IMR-90 (cell line): ENCODE measurements at regions not wholly inside any gene's neighbourhood (a gene's known extent, or its start where the extent isn't known, plus 50 kb on each side); places are given as distances from the start of the nearest gene placed in this dataset.

Experiments
- ATAC-seq: fragments of 200-7000 bp; cut with Tn5 transposase; 2 replicates; pipeline ENCODE4 v1.9.1; 2020; ENCODE audit warnings: low read depth, mild to moderate bottlenecking, moderate library complexity
- BruUV-seq: library from RNA; stranded (reverse); fragments of 400-500 nt; replicated peaks from 2 replicates; lab custom pipeline; 2021; lab: Mats Ljungman, UMichigan
- CTCF ChIA-PET: fragments of 300-600 bp; formaldehyde crosslinking; extraction: SDS; loops from one replicate; lab custom pipeline; 2021; ENCODE audit warnings: antibody characterized with exemption; lab: Yijun Ruan, JAX
- POLR2A ChIA-PET: fragments of 300-600 bp; sonication (Branson Sonifier 250); formaldehyde crosslinking; loops from one replicate; lab custom pipeline; 2022; ENCODE audit warnings: antibody characterized with exemption; ENCODE audit not compliant: unreplicated experiment; lab: Charles Lee
- DNase-seq: peaks from one replicate; pipeline ENCODE4 v3.0.0; 2013
- H2AFZ ChIP-seq: replicated peaks from 2 replicates; pipeline ENCODE3; 2013; ENCODE audit warnings: low read length, mild to moderate bottlenecking; ENCODE audit not compliant: poor library complexity
- H2AK5ac ChIP-seq: 2 replicates; pipeline ENCODE4 v1.6.1; 2013; ENCODE audit warnings: low read depth, low read length, inconsistent platforms
- H2AK9ac ChIP-seq: replicated peaks from 2 replicates; pipeline ENCODE3; 2013; ENCODE audit warnings: mild to moderate bottlenecking, low read depth, low read length, moderate library complexity; ENCODE audit not compliant: poor library complexity
- H2BK120ac ChIP-seq: 2 replicates; pipeline ENCODE4 v1.6.1; 2013; ENCODE audit warnings: low read depth, low read length, inconsistent platforms
- H2BK15ac ChIP-seq: 3 replicates; pipeline ENCODE4 v1.6.1; 2013; ENCODE audit warnings: low read depth, low read length, inconsistent platforms
- H2BK20ac ChIP-seq: 2 replicates; pipeline ENCODE4 v1.6.1; 2013; ENCODE audit warnings: low read depth, mild to moderate bottlenecking, inconsistent platforms, low read length, moderate library complexity
- H2BK5ac ChIP-seq: 2 replicates; pipeline ENCODE4 v1.6.1; 2013; ENCODE audit warnings: mild to moderate bottlenecking, low read depth, low read length, inconsistent platforms; ENCODE audit not compliant: poor library complexity, severe bottlenecking
- H3K14ac ChIP-seq: replicated peaks from 2 replicates; pipeline ENCODE4 v1.6.1; 2013; ENCODE audit warnings: low read depth, low read length, inconsistent platforms
- H3K18ac ChIP-seq: 2 replicates; pipeline ENCODE4 v1.6.1; 2013; ENCODE audit warnings: low read depth, low read length, control low read depth
- H3K23ac ChIP-seq: 2 replicates; pipeline ENCODE4 v1.6.1; 2013; ENCODE audit warnings: low read depth, low read length, inconsistent platforms
- H3K27ac ChIP-seq: 2 replicates; pipeline ENCODE4 v1.5.1; 2013; ENCODE audit warnings: mild to moderate bottlenecking, control low read depth, low read length; ENCODE audit not compliant: insufficient read depth
- H3K27me3 ChIP-seq: 2 replicates; pipeline ENCODE4 v1.6.1; 2013; ENCODE audit warnings: low read length; ENCODE audit not compliant: control insufficient read depth, insufficient read depth
- H3K36me3 ChIP-seq: 2 replicates; pipeline ENCODE4 v1.6.1; 2013; ENCODE audit warnings: low read length, mixed read lengths; ENCODE audit not compliant: control insufficient read depth, insufficient read depth
- H3K4ac ChIP-seq: 2 replicates; pipeline ENCODE4 v1.6.1; 2013; ENCODE audit warnings: low read depth, low read length, inconsistent platforms
- H3K4me1 ChIP-seq: 2 replicates; pipeline ENCODE4 v1.6.1; 2013; ENCODE audit warnings: low read length, mixed read lengths; ENCODE audit not compliant: control insufficient read depth, insufficient read depth
- H3K4me2 ChIP-seq: 2 replicates; pipeline ENCODE4 v1.6.1; 2013; ENCODE audit warnings: low read depth, mild to moderate bottlenecking, control low read depth, low read length, moderate library complexity
- H3K4me3 ChIP-seq: 2 replicates; pipeline ENCODE4 v1.5.1; 2013; ENCODE audit warnings: low read depth, mild to moderate bottlenecking, control low read depth, low read length, moderate library complexity; ENCODE audit not compliant: insufficient read depth
- H3K56ac ChIP-seq: 2 replicates; pipeline ENCODE4 v1.6.1; 2013; ENCODE audit warnings: low read length, inconsistent platforms; ENCODE audit not compliant: insufficient read depth; ENCODE audit errors: extremely low read depth
- H3K79me1 ChIP-seq, 2 experiments: 2 replicates each; pipeline ENCODE4 v1.6.1; 2013; ENCODE audit warnings: low read length in 2 of 2, inconsistent platforms in 1 of 2, low read depth in 1 of 2
- H3K9ac ChIP-seq: 2 replicates; pipeline ENCODE4 v1.6.1; 2013; ENCODE audit warnings: low read depth, low read length, control low read depth
- H3K9me1 ChIP-seq: 2 replicates; pipeline ENCODE4 v1.6.1; 2013; ENCODE audit warnings: low read length, inconsistent platforms; ENCODE audit not compliant: insufficient read depth
- H3K9me3 ChIP-seq: 2 replicates; pipeline ENCODE4 v1.6.1; 2013; ENCODE audit warnings: low read length; ENCODE audit not compliant: control insufficient read depth, insufficient read depth
- H4K20me1 ChIP-seq: 2 replicates; pipeline ENCODE4 v1.6.1; 2013; ENCODE audit warnings: low read length, inconsistent platforms; ENCODE audit not compliant: insufficient read depth
- H4K5ac ChIP-seq: 2 replicates; pipeline ENCODE4 v1.6.1; 2013; ENCODE audit warnings: mild to moderate bottlenecking, low read depth, low read length, control low read depth
- H4K8ac ChIP-seq, 2 experiments: 2 replicates each; pipeline ENCODE4 v1.6.1; 2013; ENCODE audit warnings: low read depth in 2 of 2, low read length in 2 of 2, control low read depth in 1 of 2, inconsistent platforms in 1 of 2
- H4K91ac ChIP-seq: 2 replicates; pipeline ENCODE4 v1.6.1; 2013; ENCODE audit warnings: low read depth, low read length, inconsistent platforms; ENCODE audit not compliant: insufficient read depth
- CEBPB ChIP-seq: IDR thresholded peaks from 2 replicates; pipeline ENCODE4 v1.6.1; 2012; ENCODE audit warnings: low read depth, low read length, improper control_type of control experiment
- ELK1 ChIP-seq: fragments of 150-350 bp; IDR thresholded peaks from 2 replicates; pipeline ENCODE4 v1.6.1; 2016; ENCODE audit warnings: low read depth, mild to moderate bottlenecking, low read length, moderate library complexity, borderline replicate concordance
- MAFK ChIP-seq: IDR thresholded peaks from 2 replicates; pipeline ENCODE4 v1.6.1; 2012; ENCODE audit warnings: low read depth, low read length, improper control_type of control experiment
- MAZ ChIP-seq: IDR thresholded peaks from 2 replicates; pipeline ENCODE4 v1.6.1; 2012; ENCODE audit warnings: low read depth, mild to moderate bottlenecking, low read length, improper control_type of control experiment, moderate library complexity, borderline replicate concordance
- RAD21 ChIP-seq: IDR thresholded peaks from 2 replicates; pipeline ENCODE4 v1.6.1; 2012; ENCODE audit warnings: low read length, improper control_type of control experiment
- USF2 ChIP-seq: fragments of 150-350 bp; IDR thresholded peaks from 2 replicates; pipeline ENCODE4 v1.6.1; 2017; ENCODE audit warnings: mild to moderate bottlenecking, antibody characterized with exemption, low read length, low read depth
- WGBS, 2 experiments: methylation state at CpG; one replicate each; pipeline versions ENCODE4 v1.1.5 to v1.1.7; 2013; ENCODE audit warnings: missing lambda C conversion rate in 2 of 2; ENCODE audit not compliant: insufficient read length in 1 of 2; ENCODE audit errors: extremely low coverage in 2 of 2; 5-methylcytosine and 5-hydroxymethylcytosine counted together
- dilution Hi-C: fragments of 300-500 bp; cut with HindIII; formaldehyde crosslinking; loops from one replicate; pipeline ENCODE4 v1.14.3; 2018; ENCODE audit warnings: low sequenced_read_pairs; ENCODE audit not compliant: unreplicated experiment
- in situ Hi-C: fragments of 300-500 bp; cut with MboI; formaldehyde crosslinking; loops from 3 replicates; pipeline ENCODE4 v1.14.3; 2019; ENCODE audit warnings: low sequenced_read_pairs, inconsistent platforms, mixed read lengths
- intact Hi-C: fragments of 100-400 bp; cut with micrococcal nuclease; formaldehyde crosslinking; loops from 2 replicates; pipeline ENCODE4 v1.10.0; 2022
- TF ChIP-seq, protein P1 (sequence below): conservative IDR thresholded peaks from 2 replicates; pipeline ENCODE4 v1.5.1; 2012; ENCODE audit warnings: mild to moderate bottlenecking, low read depth, low read length, improper control_type of control experiment

GRCh38 chr2:9772035-9772998, 71.0 kb upstream of the TAF1B start:
- POLR2A ChIA-PET: no interaction called here
- Histone ChIP-seq H2AK5ac (no peak overlapping the region), H3K36me3 (no peaks in the 10 kb centered on the region), H3K27ac (no peak overlapping the region), H4K91ac (no peak overlapping the region), H3K9me1 (no peaks in the 10 kb centered on the region), H3K4me1 (peaks cover 9% of the 10 kb centered on the region; the same call in 1 of the 2 replicates), H3K4me2 (no peak overlapping the region), H2AK9ac (no peak overlapping the region), H3K4ac (no peak overlapping the region), H3K9ac (no peak overlapping the region), H3K9me3 (no peaks in the 10 kb centered on the region), H3K27me3 (peaks cover 13% of the 10 kb centered on the region; the same call in 1 of the 2 replicates), H2BK20ac (no peak overlapping the region), H3K56ac (no peak overlapping the region), H4K5ac (no peak overlapping the region), H2BK15ac (no peak overlapping the region), H2BK120ac (no peak overlapping the region), H3K23ac (no peak overlapping the region), H3K4me3 (no peak overlapping the region), H2BK5ac (no peak overlapping the region), H3K79me1 (no peaks in the 10 kb centered on the region), H3K18ac (no peak overlapping the region), H3K14ac (0 out of 2 replicates have a peak overlapping the region, but pooled peaks have one; percentile 52), H4K8ac (no peak overlapping the region), H2AFZ (no peak overlapping the region), H4K20me1 (no peaks in the 10 kb centered on the region)
- intact Hi-C loops (no loop called here), dilution Hi-C loops (no loop called here), in situ Hi-C loops (no loop called here)
- ATAC-seq (no peak), DNase-seq (no peak)
- BruUV-seq: no TSS peak
- CTCF ChIA-PET: interaction anchor here (0.7 to 0.9 kb wide), 3 partner anchors 15 to 114 kb away, joined by 3 to 12 read pairs (median 4); no protein-coding TSS in a partner anchor
- TF ChIP-seq MAZ: no peak
- TF ChIP-seq RAD21: no peak
- TF ChIP-seq ELK1: no peak
- no peak for TF ChIP-seq CEBPB
- TF ChIP-seq, protein P1, sequence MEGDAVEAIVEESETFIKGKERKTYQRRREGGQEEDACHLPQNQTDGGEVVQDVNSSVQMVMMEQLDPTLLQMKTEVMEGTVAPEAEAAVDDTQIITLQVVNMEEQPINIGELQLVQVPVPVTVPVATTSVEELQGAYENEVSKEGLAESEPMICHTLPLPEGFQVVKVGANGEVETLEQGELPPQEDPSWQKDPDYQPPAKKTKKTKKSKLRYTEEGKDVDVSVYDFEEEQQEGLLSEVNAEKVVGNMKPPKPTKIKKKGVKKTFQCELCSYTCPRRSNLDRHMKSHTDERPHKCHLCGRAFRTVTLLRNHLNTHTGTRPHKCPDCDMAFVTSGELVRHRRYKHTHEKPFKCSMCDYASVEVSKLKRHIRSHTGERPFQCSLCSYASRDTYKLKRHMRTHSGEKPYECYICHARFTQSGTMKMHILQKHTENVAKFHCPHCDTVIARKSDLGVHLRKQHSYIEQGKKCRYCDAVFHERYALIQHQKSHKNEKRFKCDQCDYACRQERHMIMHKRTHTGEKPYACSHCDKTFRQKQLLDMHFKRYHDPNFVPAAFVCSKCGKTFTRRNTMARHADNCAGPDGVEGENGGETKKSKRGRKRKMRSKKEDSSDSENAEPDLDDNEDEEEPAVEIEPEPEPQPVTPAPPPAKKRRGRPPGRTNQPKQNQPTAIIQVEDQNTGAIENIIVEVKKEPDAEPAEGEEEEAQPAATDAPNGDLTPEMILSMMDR: no peak
- TF ChIP-seq USF2: no peak
- TF ChIP-seq MAFK: no peak
- no CpG with 5 or more reads among the region's 22 CpGs for WGBS, 2 experiments
